ENCODE measurements at regions not wholly inside any gene's neighbourhood (a gene's known extent, or its start where the extent isn't known, plus 50 kb on each side); places are given as distances from the start of the nearest gene placed in this dataset.

- no peak for DNase-seq
These were observed 115.6 kb upstream of the ADAMTSL1 start for GRCh38 chr9:18358325-18358724.

GRCh38 chr9:18359335-18359734, 114.6 kb upstream of the ADAMTSL1 start:
- DNase-seq, result no peak

- no peak for DNase-seq
These were observed 113.9 kb upstream of the ADAMTSL1 start for GRCh38 chr9:18360005-18360404.

GRCh38 chr9:18361646-18362045, 112.3 kb upstream of the ADAMTSL1 start:
- no peak for DNase-seq

- DNase-seq, result no peak
These were observed 111.8 kb upstream of the ADAMTSL1 start for GRCh38 chr9:18362166-18362565.

- no peak for DNase-seq
These were observed 110.9 kb upstream of the ADAMTSL1 start for GRCh38 chr9:18362901-18363685.

- DNase-seq, result no peak
These were observed 108.3 kb upstream of the ADAMTSL1 start for GRCh38 chr9:18365651-18366050.

- no peak for DNase-seq
These were observed 107.8 kb upstream of the ADAMTSL1 start for GRCh38 chr9:18366184-18366583.

- no peak for DNase-seq
These were observed 105.7 kb upstream of the ADAMTSL1 start for GRCh38 chr9:18368206-18368605.

GRCh38 chr9:18371141-18371540, 102.8 kb upstream of the ADAMTSL1 start:
- DNase-seq, result no peak

GRCh38 chr9:18371621-18372020, 102.3 kb upstream of the ADAMTSL1 start:
- no peak for DNase-seq

- DNase-seq, result no peak
These were observed 94.7 kb upstream of the ADAMTSL1 start for GRCh38 chr9:18379073-18379811.

GRCh38 chr9:18382243-18382642, 91.7 kb upstream of the ADAMTSL1 start:
- DNase-seq, result no peak

- no peak for DNase-seq
These were observed 89.9 kb upstream of the ADAMTSL1 start for GRCh38 chr9:18384066-18384465.

GRCh38 chr9:18385696-18386490, 88.1 kb upstream of the ADAMTSL1 start:
- DNase-seq, result no peak

- DNase-seq, result no peak
These were observed 83.6 kb upstream of the ADAMTSL1 start for GRCh38 chr9:18390393-18390792.

- DNase-seq, result no peak
These were observed 80.4 kb upstream of the ADAMTSL1 start for GRCh38 chr9:18393340-18394130.

- DNase-seq, result no peak
These were observed 79.1 kb upstream of the ADAMTSL1 start for GRCh38 chr9:18394847-18395351.

- DNase-seq, result no peak
These were observed 77.7 kb upstream of the ADAMTSL1 start for GRCh38 chr9:18396102-18396728.

- no peak for DNase-seq
These were observed 76.9 kb upstream of the ADAMTSL1 start for GRCh38 chr9:18397076-18397475.

- no peak for DNase-seq
These were observed 75.9 kb upstream of the ADAMTSL1 start for GRCh38 chr9:18398038-18398437.

- DNase-seq, result no peak
These were observed 69.4 kb upstream of the ADAMTSL1 start for GRCh38 chr9:18404434-18405029.
